ENCODE measurements at regions not wholly inside any gene's neighbourhood (a gene's known extent, or its start where the extent isn't known, plus 50 kb on each side); places are given as distances from the start of the nearest gene placed in this dataset.

GRCh38 chr1:5685446-5686040 is 306.7 kb downstream of the NPHP4 start:
- Histone ChIP-seq H3K27ac (replicated peaks) (no peak overlapping the region), H3K4me3 (no peak overlapping the region), H3K9me3 (replicated peaks) (no peaks in the 10 kb centered on the region), H3K4me1 (no peaks in the 10 kb centered on the region), H3K36me3 (no peaks in the 10 kb centered on the region), H3K27me3 (ENCODE audit: low read depth) (peaks cover 64% of the 10 kb centered on the region)
- TF ChIP-seq, protein P1, sequence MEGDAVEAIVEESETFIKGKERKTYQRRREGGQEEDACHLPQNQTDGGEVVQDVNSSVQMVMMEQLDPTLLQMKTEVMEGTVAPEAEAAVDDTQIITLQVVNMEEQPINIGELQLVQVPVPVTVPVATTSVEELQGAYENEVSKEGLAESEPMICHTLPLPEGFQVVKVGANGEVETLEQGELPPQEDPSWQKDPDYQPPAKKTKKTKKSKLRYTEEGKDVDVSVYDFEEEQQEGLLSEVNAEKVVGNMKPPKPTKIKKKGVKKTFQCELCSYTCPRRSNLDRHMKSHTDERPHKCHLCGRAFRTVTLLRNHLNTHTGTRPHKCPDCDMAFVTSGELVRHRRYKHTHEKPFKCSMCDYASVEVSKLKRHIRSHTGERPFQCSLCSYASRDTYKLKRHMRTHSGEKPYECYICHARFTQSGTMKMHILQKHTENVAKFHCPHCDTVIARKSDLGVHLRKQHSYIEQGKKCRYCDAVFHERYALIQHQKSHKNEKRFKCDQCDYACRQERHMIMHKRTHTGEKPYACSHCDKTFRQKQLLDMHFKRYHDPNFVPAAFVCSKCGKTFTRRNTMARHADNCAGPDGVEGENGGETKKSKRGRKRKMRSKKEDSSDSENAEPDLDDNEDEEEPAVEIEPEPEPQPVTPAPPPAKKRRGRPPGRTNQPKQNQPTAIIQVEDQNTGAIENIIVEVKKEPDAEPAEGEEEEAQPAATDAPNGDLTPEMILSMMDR (IDR thresholded peaks at IDR 0.05; ENCODE audit: borderline replicate concordance): no peak
- intact Hi-C loops (cut with micrococcal nuclease): no loop called here
- no peak for DNase-seq

DNA sequence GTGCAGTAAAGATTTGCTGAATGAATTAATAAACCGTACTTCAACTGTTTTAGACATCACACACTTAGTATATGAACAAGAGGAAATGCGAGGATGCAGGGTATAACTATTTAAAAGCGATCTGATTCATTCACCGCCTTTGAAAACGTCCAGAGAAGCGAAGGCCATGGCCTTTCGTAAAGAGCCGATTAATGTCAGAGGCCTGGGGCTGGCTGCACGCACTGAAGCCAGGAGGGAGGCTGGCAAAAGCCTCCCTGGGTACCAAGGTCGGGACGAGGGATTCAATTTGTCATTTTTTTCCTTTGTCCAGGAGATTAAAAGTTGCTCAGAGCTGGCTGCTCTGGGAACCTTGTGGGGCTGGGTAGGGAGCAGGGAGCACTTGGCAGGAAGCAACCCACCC is 307.4 kb downstream of the NPHP4 start:
- no peak for DNase-seq
- Histone ChIP-seq H3K4me1 (no peaks in the 10 kb centered on the region), H3K9me3 (replicated peaks) (no peaks in the 10 kb centered on the region), H3K27ac (replicated peaks) (no peak overlapping the region), H3K36me3 (no peaks in the 10 kb centered on the region), H3K4me3 (no peak overlapping the region), H3K27me3 (ENCODE audit: low read depth) (peaks cover 56% of the 10 kb centered on the region)
- intact Hi-C loops (cut with micrococcal nuclease): no loop called here
- TF ChIP-seq, protein P1 (IDR thresholded peaks at IDR 0.05; ENCODE audit: borderline replicate concordance): no peak

DNA sequence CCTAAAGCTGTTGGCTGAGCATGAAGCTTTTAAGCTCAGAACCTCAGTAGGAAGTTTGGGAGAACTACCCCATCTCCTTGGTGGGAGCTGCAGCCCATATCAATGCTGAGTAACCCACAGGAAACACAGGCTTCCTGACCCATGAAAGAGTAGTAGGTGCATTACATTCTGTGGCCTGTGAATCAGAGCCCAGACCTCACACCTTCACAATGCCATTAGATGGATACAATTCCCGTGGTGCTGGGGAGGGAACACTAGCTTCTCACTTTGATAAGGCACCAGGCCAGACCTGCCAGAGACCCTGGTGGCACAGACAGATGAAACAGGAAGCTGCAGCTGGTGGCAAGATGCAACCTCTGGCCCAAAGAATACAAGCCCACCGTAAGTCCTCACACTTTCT is 308.8 kb downstream of the NPHP4 start:
- DNase-seq: no peak
- H3K27me3 ChIP-seq (ENCODE audit: low read depth): peaks cover 50% of the 10 kb centered on the region
- TF ChIP-seq, protein P1 (IDR thresholded peaks at IDR 0.05; ENCODE audit: borderline replicate concordance): no peak
- intact Hi-C loops (cut with micrococcal nuclease): no loop called here
- H3K36me3 ChIP-seq: no peaks in the 10 kb centered on the region
- H3K9me3 ChIP-seq (replicated peaks): no peaks in the 10 kb centered on the region
- H3K4me3 ChIP-seq: no peak overlapping the region
- H3K27ac ChIP-seq (replicated peaks): no peak overlapping the region
- no peaks in the 10 kb centered on the region for H3K4me1 ChIP-seq

GRCh38 chr1:5682626-5683225 is 309.5 kb downstream of the NPHP4 start:
- Histone ChIP-seq H3K9me3 (replicated peaks) (no peaks in the 10 kb centered on the region), H3K4me3 (no peak overlapping the region), H3K36me3 (no peaks in the 10 kb centered on the region), H3K4me1 (no peaks in the 10 kb centered on the region), H3K27ac (replicated peaks) (no peak overlapping the region), H3K27me3 (ENCODE audit: low read depth) (peaks cover 50% of the 10 kb centered on the region)
- intact Hi-C loops (cut with micrococcal nuclease): no loop called here
- TF ChIP-seq, protein P1 (IDR thresholded peaks at IDR 0.05; ENCODE audit: borderline replicate concordance): no peak
- no peak for DNase-seq

GRCh38 chr1:5681654-5682053 is 310.6 kb downstream of the NPHP4 start:
- H3K27ac ChIP-seq (replicated peaks): no peak overlapping the region
- TF ChIP-seq, protein P1 (IDR thresholded peaks at IDR 0.05; ENCODE audit: borderline replicate concordance): no peak
- no peak for DNase-seq
- H3K4me1 ChIP-seq: no peaks in the 10 kb centered on the region
- peaks cover 50% of the 10 kb centered on the region for H3K27me3 ChIP-seq (ENCODE audit: low read depth)
- no peaks in the 10 kb centered on the region for H3K36me3 ChIP-seq
- H3K9me3 ChIP-seq (replicated peaks): no peaks in the 10 kb centered on the region
- H3K4me3 ChIP-seq: no peak overlapping the region
- intact Hi-C loops (cut with micrococcal nuclease): no loop called here
